Mucosa of rectum (tissue), 2 donors: ENCODE measurements at regions not wholly inside any gene's neighbourhood (a gene's known extent, or its start where the extent isn't known, plus 50 kb on each side); places are given as distances from the start of the nearest gene placed in this dataset.
"Not testable (repeated sequence)": the region's sequence is repeated elsewhere in the genome, so short reads cannot be mapped to it uniquely, and the experiment has no call there.

Experiments
- H3K27ac ChIP-seq, 2 donors: one replicate each; pipeline ENCODE4 v1.7.0; 2013; ENCODE audit warnings: inconsistent platforms in 2 of 2, low read depth in 2 of 2, low read length in 2 of 2
- H3K27me3 ChIP-seq, 2 donors: one replicate each; pipeline ENCODE4 v1.7.0; 2013; ENCODE audit warnings: low read length in 2 of 2; ENCODE audit not compliant: control insufficient read depth in 2 of 2, insufficient read depth in 2 of 2
- H3K36me3 ChIP-seq, 2 donors: one replicate each; pipeline ENCODE4 v1.7.0; 2013; ENCODE audit warnings: low read length in 2 of 2; ENCODE audit not compliant: control insufficient read depth in 2 of 2, insufficient read depth in 2 of 2
- H3K4me1 ChIP-seq, 2 donors: one replicate each; pipeline ENCODE4 v1.7.0; 2013; ENCODE audit warnings: low read length in 2 of 2, mild to moderate bottlenecking in 1 of 2; ENCODE audit not compliant: control insufficient read depth in 2 of 2, insufficient read depth in 2 of 2
- H3K4me3 ChIP-seq, 2 donors: one replicate each; pipeline ENCODE4 v1.7.0; 2013; ENCODE audit warnings: low read length in 2 of 2
- H3K9ac ChIP-seq, 2 donors: one replicate each; pipeline ENCODE4 v1.7.0; 2013; ENCODE audit warnings: low read length in 2 of 2, low read depth in 1 of 2, mild to moderate bottlenecking in 1 of 2
- H3K9me3 ChIP-seq, 2 donors: one replicate each; pipeline ENCODE4 v1.7.0; 2013; ENCODE audit warnings: low read length in 2 of 2; ENCODE audit not compliant: control insufficient read depth in 2 of 2
- donor health status: healthy.
- donor health status: Normal muscosa, but diverticular disease.

DNA sequence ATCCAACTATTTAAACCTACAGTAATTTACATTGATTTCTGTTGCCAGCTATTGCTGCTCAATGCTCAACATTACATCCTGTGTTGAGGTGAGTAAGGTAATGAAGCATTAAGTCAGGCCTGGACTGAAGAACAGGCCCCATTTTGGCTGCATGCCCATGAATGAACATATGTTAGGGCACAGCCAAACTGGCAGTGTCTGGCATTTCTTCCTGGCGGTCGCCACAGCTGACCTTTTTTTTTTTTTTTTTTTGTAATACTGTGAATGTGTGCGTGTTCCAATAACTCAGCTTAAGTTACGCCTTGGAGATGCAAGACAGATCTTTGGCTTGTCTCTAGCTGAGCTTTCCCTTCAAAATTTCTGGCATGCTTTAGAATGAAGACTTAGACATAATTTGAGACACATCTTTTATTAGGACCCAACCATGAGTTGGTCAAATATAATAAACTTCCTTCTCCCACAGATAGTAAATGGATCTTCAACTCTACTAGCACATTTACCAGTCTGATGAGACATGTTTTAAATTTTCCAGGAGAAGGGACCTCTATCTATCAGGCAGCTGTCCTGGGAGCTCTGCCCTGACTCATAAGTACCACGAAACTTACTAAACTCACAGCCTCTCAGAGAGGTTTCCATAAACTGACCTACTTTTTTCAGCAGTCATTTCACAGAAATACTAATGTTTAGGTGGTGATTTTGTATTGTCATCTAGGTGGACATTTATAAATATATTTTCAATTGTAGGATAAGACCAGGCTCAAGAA is 341.1 kb upstream of the RUNX1 start:
- Histone ChIP-seq H3K27ac (no peak overlapping the region), H3K9me3 (no peaks in the 10 kb centered on the region), H3K27me3 (no peaks in the 10 kb centered on the region), H3K4me1 (no peaks in the 10 kb centered on the region), H3K4me3 (no peak overlapping the region), H3K9ac (no peak overlapping the region), H3K36me3 (no peaks in the 10 kb centered on the region)

DNA sequence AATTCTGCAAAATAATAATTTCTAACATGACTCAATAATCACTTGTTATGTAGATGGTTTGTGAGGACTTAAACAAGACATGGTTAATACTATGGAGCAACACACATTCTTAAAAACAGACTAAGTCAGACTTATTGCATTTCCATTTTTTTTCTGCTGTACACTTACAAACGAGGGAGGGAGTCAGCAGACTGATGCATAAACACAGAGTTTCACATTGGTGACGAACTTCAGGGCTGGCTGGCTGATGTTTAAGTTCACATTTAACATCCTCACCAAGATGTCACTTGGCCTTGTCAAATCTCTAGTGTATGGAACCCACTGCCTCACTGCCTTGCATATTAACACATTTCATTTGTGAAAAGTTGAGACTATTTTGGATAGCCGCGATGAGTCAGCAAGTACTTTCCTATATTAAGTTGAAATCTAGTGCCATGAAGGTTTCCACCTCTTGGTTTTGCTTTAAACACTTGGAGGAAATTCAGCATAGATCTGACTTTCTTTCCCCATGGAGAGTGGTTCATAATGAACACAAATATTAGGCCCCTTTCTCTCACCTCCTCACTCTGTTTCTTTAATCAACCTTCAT is 337.5 kb upstream of the RUNX1 start:
- Histone ChIP-seq H3K9ac (no peak overlapping the region), H3K4me1 (no peaks in the 10 kb centered on the region), H3K27me3 (no peaks in the 10 kb centered on the region), H3K36me3 (no peaks in the 10 kb centered on the region), H3K27ac (no peak overlapping the region), H3K9me3 (no peaks in the 10 kb centered on the region), H3K4me3 (no peak overlapping the region)

DNA sequence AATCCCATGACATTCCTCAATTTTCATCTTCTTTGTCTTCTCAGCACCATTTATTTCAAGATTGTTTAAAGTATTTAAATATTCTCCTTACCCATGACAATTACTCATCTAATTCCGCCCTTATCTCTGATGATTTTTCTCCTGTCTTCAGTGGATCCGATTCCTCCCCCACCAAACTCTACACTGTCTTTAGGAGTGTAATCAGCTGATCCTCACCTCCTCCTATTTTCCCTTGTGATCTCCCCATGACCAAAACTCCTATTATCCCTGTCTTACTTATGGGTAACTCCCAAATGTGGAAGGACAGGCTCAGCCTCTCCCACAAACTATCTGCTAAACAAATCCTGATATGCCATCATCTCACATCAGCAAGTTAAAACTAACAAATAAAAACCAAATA is 335.3 kb upstream of the RUNX1 start:
- H3K4me3 ChIP-seq = no peak overlapping the region
- H3K9me3 ChIP-seq = no peaks in the 10 kb centered on the region
- H3K4me1 ChIP-seq = no peaks in the 10 kb centered on the region
- H3K27ac ChIP-seq = no peak overlapping the region
- no peaks in the 10 kb centered on the region for H3K27me3 ChIP-seq
- H3K36me3 ChIP-seq = no peaks in the 10 kb centered on the region
- no peak overlapping the region for H3K9ac ChIP-seq

DNA sequence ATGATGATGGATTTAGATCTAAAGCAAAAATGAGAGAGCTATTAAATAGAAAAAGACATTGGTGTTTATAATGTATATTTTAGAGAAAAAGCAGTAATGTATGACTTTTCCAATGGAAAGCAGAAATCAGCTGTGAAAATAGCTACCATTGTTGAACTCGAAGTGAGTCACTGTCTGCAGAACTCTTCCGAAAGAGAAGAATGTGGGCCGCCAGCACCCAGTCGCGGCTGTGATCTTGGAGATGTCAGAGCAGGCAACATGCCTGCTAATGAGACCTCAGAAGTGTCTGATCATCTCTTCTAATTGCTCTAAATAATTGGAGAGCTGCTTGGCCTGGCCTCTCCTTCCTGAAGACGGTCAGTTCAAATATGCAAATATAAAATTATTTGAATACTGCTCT is 333.6 kb upstream of the RUNX1 start:
- Histone ChIP-seq H3K36me3 (no peaks in the 10 kb centered on the region), H3K9me3 (no peaks in the 10 kb centered on the region), H3K4me3 (no peak overlapping the region), H3K9ac (no peak overlapping the region), H3K27ac (no peak overlapping the region), H3K27me3 (no peaks in the 10 kb centered on the region), H3K4me1 (no peaks in the 10 kb centered on the region)

DNA sequence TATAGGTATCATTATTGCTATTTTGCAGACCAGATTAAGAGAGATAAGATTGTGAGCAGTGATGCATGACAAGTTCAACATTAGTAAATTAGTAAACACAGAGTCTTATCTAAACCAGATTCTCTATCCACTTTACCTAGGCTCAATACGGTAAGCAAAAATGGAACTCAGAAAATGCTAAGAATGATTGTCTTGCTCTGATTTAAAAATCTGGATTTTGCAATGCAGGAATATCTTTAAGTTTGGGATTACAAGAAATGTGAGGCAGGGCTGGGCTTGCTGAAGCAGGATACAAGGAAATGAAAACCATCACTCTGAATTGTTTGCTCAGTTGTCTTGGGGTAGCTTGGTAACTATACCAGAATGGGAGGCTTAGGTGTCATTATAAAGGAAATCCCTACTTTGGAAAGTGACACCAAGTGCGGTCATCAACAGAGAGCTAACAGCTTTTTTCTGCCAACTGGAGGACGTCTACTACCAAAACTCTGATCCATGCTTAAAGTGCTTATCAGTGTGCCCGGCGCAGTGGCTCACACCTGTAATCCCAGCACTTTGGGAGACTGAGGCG is 332.7 kb upstream of the RUNX1 start:
- Histone ChIP-seq H3K9ac (no peak overlapping the region), H3K27me3 (no peaks in the 10 kb centered on the region), H3K36me3 (no peaks in the 10 kb centered on the region), H3K4me1 (no peaks in the 10 kb centered on the region), H3K9me3 (no peaks in the 10 kb centered on the region), H3K4me3 (no peak overlapping the region), H3K27ac (no peak overlapping the region)

DNA sequence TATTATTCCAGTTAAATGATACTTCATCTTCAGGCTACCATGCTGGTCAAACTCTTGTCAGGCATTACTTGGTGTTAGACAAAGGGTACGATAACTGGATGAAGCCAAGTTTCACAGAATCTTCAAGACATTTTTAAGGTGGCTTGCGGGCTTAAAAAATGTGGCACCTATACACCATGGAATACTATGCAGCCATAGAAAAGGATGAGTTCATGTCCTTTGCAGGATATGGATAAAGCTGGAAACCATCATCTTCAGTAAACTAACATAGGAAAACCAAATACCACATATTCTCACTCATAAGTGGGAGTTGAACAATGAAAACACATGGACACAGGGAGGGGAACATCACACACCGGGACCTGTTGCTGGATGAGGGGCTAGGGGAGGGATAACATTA is 331.2 kb upstream of the RUNX1 start:
- not testable (repeated sequence) for H3K27me3 ChIP-seq, H3K27ac ChIP-seq, H3K4me3 ChIP-seq, H3K9me3 ChIP-seq, H3K4me1 ChIP-seq, H3K36me3 ChIP-seq, H3K9ac ChIP-seq

DNA sequence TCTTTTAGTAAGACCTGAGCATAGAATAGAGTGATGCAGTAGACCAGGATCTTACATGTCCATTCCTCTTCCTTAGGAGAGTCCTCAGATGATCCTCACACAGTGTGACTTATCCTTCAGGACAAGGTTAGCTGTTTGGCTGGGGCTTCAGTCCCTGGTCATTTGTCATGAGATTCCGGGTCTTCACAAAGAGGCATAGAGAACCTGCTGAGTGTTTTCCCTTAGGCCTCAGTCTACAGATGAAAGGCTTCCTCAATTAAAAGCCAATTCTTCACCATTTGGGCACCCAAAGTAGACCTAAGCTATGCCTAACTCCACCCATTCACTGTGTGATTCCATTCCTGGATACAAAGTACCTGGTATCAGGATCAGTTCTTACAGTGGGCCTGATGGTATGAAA is 329.8 kb upstream of the RUNX1 start:
- no peak overlapping the region for H3K4me3 ChIP-seq
- H3K27me3 ChIP-seq = no peaks in the 10 kb centered on the region
- H3K27ac ChIP-seq = no peak overlapping the region
- no peak overlapping the region for H3K9ac ChIP-seq
- H3K4me1 ChIP-seq = no peaks in the 10 kb centered on the region
- no peaks in the 10 kb centered on the region for H3K36me3 ChIP-seq
- H3K9me3 ChIP-seq = no peaks in the 10 kb centered on the region

DNA sequence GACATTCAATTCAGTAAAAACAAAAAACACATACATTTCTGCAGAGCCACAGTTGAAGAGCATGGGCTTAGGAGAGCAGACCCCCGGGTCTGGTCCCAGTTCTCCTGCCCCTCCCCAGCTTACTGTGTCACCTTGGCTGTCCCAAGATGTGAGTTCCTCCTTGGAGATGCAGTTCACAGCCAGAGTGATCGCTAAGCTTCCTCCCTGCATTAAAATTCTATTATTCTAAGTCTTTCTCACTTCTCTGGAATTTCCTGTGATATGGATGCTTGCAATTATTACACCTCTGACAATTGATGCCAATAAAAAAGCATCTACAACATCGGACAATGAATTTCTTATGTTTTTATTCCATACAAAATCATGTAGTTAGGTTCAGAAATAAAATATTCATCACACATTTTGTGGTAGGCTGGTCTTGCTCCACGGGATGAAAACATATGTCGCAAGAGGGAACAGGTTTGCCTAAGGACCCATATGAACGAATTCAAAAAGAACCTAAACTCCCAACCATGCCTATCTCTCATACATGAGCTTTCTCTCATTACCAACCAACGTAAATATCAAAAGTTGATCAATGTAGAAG is 328.5 kb upstream of the RUNX1 start:
- no peak overlapping the region for H3K9ac ChIP-seq
- no peaks in the 10 kb centered on the region for H3K9me3 ChIP-seq
- H3K36me3 ChIP-seq = no peaks in the 10 kb centered on the region
- no peaks in the 10 kb centered on the region for H3K27me3 ChIP-seq
- no peak overlapping the region for H3K27ac ChIP-seq
- H3K4me3 ChIP-seq = no peak overlapping the region
- no peaks in the 10 kb centered on the region for H3K4me1 ChIP-seq

DNA sequence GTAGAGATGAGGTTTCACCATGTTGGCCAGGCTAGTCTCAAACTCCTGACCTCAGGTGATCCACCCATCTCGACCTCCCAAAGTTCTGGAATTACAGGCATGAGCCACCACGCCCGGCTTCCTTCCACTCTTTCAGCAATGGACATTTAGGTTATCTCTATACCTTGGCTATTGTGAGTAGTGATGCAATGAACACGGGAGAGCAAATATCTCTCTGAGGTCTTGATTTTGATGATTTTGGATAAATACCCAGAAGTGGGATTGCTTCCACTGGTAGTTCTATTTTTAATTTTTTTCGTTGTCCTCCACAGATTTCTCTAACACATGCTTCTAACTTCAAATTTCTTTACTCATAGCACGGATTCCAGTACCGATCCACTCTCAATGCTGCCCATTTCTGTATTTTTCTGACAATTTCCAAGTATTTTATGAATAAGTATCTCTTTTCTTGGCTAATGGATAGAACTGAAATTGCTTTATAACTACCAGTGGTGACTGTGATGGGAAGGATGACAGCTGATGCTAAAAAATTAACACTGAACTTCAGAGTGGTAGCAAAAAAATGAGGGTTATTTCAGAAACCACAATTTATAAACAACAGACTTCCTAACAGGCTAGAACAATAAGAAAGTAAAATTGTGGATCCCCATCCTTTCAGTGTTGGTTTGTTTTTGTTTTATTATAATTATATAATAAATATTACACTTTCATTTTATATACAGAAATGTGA is 327.5 kb upstream of the RUNX1 start:
- H3K9ac ChIP-seq = no peak overlapping the region
- no peaks in the 10 kb centered on the region for H3K36me3 ChIP-seq
- H3K4me1 ChIP-seq = no peaks in the 10 kb centered on the region
- H3K27me3 ChIP-seq = no peaks in the 10 kb centered on the region
- no peak overlapping the region for H3K4me3 ChIP-seq
- no peak overlapping the region for H3K27ac ChIP-seq
- H3K9me3 ChIP-seq = no peaks in the 10 kb centered on the region

DNA sequence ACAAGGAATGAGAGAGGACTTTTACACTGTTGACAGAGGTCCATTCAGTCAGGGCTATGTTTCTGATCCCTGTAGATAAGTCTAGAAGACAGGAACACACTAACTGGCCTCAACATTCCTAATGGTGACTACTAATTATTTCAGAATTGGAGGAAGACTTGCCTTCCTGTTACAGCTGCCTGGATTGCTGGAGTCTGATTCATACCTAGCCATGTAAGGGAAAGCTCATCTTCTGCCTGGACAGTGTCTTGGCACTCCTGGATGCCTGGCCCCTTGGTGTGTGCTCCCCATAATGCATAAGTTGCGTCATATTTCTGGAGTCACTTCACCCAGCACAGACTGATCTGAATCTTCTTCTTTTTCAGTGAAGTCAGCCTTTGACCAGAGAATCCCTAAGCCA is 326.0 kb upstream of the RUNX1 start:
- Histone ChIP-seq H3K36me3 (no peaks in the 10 kb centered on the region), H3K4me1 (no peaks in the 10 kb centered on the region), H3K9me3 (no peaks in the 10 kb centered on the region), H3K4me3 (no peak overlapping the region), H3K27ac (no peak overlapping the region), H3K9ac (no peak overlapping the region), H3K27me3 (no peaks in the 10 kb centered on the region)
